DND-41 (cell line): ENCODE measurements at regions not wholly inside any gene's neighbourhood (a gene's known extent, or its start where the extent isn't known, plus 50 kb on each side); places are given as distances from the start of the nearest gene placed in this dataset.

Experiments
- CTCF ChIP-seq: IDR thresholded peaks from 2 replicates; pipeline ENCODE4 v1.5.1; 2012; ENCODE audit warnings: borderline replicate concordance, low read length, moderate library complexity, mild to moderate bottlenecking; ENCODE audit not compliant: poor library complexity, severe bottlenecking; ENCODE audit errors: extremely low read depth
- EZH2 ChIP-seq: IDR thresholded peaks from 3 replicates; pipeline ENCODE4 v1.6.1; 2012; ENCODE audit warnings: borderline replicate concordance, low read depth, mild to moderate bottlenecking, moderate library complexity, low read length, inconsistent platforms; ENCODE audit not compliant: severe bottlenecking

GRCh38 chr18:27500531-27500930 lies 315.4 kb upstream of the CHST9 start:
- TF ChIP-seq CTCF (no peak), EZH2 (no peak)
